ENCODE measurements at regions not wholly inside any gene's neighbourhood (a gene's known extent, or its start where the extent isn't known, plus 50 kb on each side); places are given as distances from the start of the nearest gene placed in this dataset.

DNA sequence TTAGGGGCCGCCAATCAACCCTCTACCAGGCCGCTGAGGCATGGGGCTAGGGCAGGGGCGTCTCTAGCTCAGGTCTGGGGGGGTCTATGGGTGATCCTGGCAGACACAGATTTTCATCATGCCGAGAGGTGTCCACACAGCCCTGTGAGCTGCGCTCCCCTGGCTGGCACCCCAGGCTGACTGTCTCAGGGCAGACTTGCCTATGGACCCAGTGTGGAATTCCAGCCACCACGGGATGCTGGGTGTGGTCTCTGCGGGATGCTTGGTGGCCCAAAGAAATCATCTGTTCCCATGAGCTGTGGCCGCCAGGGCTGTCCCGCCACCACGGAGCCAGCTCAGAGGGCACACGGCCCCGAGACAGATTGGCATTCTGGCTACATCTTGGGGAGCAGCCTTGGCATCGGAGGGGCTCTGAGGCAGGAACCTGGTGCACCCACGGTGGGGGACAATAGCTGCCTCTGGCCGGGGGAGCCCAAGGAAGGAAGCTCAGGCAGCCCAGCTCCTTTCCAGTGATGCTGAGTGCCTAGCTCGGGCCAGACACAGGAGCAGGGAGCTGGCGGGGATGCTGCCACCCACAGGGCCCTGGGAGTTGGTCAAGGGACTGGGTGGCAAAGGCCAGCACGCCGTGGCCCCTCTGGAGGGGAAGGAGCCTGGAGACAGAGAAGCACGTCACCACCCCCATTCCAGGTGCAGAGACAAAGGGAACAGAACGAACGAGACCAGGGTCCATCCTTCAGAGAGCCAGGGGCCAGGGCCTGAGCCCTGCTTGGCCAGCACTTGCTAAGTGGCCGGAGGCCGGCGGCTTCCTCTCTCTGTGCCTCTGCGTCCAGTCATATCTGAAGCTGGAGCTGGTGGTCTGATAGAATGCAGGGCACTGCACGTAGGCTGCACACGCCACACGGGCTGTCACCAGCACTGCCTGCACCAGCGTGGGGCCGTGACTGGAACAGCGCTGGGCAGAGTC lies 64.4 kb upstream of the FGF3 start:
- intact Hi-C loops (cut with DNase I, micrococcal nuclease) = loop anchor here in 1 of 2 donors (10.0 kb wide), 1 partner anchor 159 kb away; no protein-coding TSS in a partner anchor
- DNase-seq (no peak), ATAC-seq (no peak)

DNA sequence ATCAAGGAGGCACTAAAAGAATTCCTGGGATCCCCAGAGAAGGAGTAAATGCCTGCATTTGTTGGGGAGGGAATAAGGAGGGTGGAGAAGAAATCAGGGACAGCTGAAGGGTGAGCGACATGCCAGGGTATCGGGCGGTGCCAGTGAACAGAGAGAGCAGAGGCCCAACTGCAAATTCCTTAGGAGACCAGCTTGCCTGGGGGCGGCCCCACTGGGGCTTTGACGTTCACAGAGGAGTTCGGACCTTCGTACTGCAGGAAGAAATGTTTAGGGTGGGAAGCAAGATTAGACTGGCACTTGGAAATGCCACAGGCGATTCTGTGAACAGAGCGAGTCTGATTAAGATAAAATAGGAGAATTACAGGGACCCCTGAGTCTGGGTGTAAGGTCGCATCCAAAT lies 65.1 kb upstream of the FGF3 start:
- no peak for ATAC-seq
- no peak for DNase-seq
- intact Hi-C loops (cut with DNase I, micrococcal nuclease) = loop anchor here in 1 of 2 donors (10.0 kb wide), 1 partner anchor 159 kb away; no protein-coding TSS in a partner anchor

DNA sequence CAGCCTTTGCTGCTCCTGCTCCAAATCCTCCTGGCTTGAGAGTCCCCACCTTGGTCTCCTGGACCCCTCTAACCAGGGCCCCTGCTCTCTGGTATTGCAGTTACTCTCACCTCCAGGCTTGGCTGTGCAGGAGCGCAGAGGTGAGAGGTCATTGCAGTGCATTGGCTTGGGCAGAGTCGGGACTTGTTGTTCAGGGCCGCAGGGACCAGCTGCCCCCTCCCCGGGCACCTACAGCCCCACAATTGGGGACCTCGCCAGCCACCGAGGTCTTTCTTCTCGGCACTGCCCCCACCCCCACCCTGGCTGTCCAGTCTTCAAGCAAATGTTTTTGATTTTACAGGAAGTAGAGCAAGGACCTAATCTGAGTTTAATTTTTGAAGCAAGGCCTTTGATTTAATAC lies 65.5 kb upstream of the FGF3 start:
- no peak for DNase-seq
- intact Hi-C loops (cut with DNase I, micrococcal nuclease) = loop anchor here in 1 of 2 donors (10.0 kb wide), 1 partner anchor 160 kb away; no protein-coding TSS in a partner anchor
- no peak for ATAC-seq

DNA sequence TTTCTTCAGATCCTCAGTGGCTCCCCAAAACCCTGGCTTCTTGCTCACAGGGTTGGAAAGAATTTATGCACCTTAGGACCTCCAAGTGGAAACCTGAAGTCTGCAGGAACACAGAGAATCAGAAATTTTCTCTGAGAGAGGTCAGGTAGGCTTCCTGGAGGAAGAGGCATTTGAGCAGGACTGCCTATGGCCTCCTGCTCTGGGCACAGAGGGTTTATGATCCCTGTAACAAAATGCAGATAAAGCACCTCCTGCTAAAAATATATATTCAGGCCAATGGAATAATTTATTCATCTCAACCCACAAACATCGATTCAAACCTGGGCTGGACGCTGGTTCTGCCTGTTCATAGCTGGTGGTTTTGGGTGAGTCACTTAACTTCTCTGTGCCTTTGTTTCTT lies 68.1 kb upstream of the FGF3 start:
- intact Hi-C loops (cut with DNase I, micrococcal nuclease) = loop anchor here in 1 of 2 donors (10.0 kb wide), 1 partner anchor 163 kb away; no protein-coding TSS in a partner anchor
- DNase-seq (no peak), ATAC-seq (no peak)

DNA sequence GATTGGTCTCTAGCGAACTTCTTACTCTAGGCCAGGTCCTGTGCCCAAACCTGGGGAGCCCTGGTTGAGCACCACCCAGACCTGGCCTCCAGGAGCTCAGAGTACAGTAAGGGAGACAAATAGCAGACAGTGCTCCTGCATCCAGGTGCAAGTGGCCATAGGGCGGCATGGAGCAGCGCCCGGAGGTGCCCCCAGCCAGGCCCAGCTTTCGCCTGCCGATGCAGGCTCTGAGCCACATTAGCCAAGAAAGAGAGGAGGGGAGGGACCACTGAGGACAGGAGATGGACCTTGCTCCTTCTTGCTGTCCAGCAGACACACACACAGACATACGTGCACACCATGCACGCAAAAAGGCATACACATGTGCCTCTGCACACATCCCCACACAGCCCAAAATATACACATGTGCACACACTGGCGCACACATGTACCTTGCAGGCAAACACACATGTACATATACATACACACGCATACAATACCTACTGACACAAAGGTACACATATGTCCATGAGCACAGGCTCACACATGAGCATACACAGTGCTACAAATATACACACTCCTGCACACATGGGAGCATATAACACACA lies 68.7 kb upstream of the FGF3 start:
- intact Hi-C loops (cut with DNase I, micrococcal nuclease) = loop anchor here (2.0 to 10.0 kb wide), 2 partner anchors 163 to 201 kb away; no protein-coding TSS in a partner anchor
- ATAC-seq (no peak), DNase-seq (no peak)

DNA sequence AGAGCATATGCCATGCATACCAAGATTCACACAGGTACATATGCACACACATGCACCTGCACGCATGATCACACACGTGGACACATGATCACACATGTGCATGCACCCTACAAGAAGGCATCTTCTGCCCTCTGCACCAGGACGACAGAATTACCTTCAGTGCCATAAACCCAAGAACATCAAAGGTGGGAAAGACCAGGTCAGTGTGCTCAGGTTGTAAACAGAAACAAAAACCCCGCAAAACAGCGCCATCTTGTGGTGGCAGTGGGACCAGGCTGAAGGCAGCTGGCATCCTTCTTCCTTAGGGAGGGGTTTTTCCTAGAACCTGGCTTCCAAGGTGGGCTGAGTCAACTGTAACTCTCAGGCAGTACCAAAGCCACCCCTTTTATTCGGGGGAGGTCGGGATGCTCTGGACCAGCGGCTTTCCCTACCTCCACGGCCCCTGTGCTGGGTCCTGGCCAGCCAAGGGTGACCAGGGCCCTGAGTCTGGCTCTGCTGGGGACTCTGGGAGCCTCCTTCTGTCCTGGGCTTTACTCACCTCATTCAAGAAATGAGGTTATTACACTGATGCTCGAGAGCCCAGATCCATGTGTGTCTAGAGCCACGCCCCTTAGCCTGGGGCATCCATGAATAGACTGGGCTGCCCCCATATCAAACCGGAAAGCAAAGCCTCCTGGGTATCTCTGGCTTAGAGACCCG lies 69.4 kb upstream of the FGF3 start:
- DNase-seq (peak; percentile 61 to 86), ATAC-seq (peak; percentile 50)
- intact Hi-C loops (cut with DNase I, micrococcal nuclease) = loop anchor here (2.0 to 10.0 kb wide), 2 partner anchors 164 to 202 kb away; no protein-coding TSS in a partner anchor

DNA sequence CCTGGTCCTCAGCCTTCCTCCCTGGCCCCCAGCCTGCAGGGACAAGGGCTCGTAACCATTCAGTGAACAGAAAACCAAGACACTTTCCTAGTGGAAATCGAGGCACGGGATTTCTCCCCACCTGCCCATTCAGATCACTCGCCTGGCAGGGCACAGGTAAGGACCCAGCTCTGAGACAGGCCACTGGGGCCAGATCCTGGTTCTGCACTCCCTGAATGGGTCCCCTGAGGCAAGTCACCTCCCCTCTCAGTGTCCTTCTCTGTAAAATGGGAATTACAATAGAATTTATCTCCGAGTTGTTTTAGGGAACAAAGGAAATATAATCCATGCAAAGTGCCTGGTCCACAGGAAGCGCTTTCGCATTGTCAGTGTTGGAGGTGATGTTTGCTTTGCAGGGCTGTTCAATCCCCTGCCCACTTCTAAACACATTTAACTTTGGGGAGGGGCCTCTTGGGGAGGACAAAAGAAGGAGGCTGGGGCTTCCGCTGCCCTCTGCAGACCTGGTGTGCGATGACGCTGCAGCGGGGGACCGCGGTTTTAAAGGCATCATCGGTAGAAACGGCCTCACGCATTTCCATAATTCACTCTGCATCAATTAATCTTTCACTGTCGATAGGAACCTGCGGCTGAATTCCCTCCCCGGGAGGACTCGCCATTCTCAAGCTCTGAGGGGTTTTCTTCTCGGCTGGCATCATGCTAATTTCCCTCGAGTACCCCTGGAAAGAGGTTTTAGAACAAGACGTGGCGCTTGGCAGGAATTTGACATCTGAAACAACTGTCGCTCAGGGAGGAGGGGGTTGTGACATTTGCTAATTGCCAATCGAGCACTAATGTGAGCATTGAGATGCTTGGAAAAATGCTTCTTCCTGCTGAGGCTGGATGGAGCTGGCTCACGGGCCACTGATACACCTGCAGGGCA lies 70.4 kb upstream of the FGF3 start:
- no peak for ATAC-seq
- intact Hi-C loops (cut with DNase I, micrococcal nuclease) = loop anchor here (2.0 to 10.0 kb wide), 2 partner anchors 165 to 203 kb away; no protein-coding TSS in a partner anchor
- DNase-seq = no peak

DNA sequence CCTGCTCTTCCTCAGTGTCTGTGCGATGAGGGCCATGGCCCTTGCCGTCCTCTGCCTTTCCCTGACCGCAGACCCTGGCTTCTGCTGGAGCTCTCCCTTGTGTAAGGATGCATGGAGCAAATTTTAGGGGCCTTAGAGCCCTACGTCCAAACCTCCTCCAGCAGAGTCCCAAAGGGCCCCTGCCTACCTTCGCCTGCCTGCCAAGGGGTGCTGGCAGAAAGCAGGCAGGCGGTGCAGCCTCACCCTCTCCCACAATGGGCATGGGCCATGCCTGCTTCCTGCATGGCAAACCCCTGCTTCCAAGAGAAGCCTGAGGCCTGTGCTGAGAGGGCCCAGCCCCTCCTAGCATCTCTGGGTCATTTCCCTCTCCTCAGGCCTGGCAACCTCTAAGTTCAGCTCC lies 71.3 kb upstream of the FGF3 start:
- no peak for DNase-seq
- intact Hi-C loops (cut with DNase I, micrococcal nuclease) = no loop called here

DNA sequence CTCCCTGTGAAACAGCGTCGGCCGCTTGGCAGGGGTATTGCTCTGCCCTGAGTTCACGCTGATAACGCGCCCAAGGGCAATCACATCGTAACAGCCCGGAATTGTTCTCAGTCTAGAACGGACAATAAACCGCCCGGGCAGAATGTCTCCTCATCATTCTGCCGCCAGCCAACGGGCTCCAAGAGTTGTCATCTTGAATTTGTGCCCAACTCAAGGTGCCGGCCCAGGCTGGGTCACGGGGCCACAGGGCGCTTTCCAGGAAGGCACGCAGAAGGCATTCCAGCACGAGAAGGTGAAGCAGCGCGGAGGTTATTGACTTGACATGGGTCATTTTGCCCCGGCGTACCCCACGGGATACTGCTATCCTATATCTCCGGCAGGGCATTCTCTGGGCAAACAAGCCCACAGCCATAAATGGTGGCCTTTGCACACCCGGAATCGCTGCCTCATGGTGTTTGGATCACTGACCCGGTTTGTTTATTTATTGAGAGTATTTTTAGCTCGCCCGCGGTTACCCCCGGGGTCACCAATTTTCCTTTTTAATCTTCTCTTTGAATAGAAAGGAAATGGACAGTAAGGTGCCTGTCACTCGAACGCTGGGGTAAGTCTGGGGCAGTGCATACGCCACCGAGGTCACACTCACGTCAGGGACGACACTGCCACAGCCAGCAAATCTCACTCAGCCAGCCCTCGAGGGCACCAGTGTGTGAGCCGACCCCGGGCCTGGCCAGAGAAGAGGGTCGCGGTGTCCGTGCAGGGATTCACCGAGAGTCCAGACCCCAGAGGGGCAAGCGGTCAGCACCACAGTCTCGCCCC lies 72.4 kb upstream of the FGF3 start:
- ATAC-seq (peak; percentile 78), DNase-seq (peak; percentile 77 to 87)
- intact Hi-C loops (cut with DNase I, micrococcal nuclease) = no loop called here

More for the DNA sequence above, 71.3 kb upstream of the FGF3 start:
- no peak for ATAC-seq

DNA sequence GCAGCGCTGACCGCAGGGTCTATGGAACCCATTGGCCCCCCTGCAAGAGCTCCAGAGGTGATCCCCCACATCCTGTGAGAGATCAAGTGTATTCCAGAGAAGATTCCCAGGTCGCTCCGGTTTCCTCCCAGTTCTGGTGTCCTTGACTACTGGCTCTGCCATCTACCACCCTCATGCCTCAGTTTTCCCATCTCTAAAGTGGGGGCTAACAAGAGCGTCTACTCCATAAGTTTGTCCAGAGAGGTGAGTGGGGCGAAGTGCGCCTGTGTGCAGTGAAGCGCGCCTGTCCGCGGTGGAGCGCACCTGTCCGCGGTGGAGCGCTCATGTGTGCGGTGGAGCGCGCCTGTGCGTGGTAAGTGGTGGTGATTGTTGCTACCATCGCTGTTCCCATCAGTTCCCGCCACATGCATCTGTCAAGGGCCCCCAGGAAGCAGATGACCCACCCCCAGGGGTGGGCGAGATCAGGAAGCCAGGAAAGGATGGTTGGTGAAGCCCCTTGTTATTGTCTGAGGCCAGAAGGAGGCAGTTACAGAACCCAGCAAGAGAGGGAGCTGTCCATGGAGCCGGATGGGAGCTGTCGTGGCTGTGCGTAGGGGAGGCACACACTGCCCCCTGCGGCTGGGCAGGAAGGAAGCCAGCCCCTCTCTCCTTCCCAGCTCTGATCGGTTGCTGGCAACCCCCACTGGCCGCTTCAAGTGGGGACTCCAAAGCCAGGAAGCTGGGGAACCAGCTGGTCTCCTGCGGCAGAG lies 73.2 kb upstream of the FGF3 start:
- DNase-seq = no peak
- ATAC-seq = no peak
- intact Hi-C loops (cut with DNase I, micrococcal nuclease) = no loop called here

DNA sequence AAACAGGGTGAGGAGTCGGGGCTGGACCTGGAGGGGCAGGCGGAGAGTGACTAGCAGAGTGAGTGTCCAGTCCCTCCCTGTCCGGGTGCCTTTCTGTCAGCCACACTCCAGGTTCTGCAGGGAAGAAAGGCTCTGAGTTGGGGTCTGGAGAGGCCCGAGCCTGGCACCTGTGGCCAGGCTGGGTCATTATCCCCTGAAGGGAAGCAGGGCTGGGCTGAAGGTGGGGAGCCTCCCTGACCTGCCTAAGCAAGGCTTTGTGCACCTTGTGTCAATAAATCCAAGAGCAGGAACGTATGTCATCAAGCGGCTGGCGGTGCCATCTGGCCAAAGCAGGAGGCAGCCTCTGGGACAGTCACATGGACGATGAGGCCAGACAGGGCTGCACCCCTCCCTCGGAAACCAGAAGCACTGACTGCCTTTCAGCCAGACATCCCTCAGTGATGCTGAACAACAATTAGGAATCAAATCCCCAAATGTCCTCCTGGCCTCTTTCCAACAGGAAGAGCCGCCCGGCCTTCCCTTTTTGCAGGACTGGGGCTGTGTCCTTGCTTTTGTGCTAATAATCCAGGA lies 73.9 kb upstream of the FGF3 start:
- ATAC-seq (peak; percentile 74), DNase-seq (peak; percentile 80 to 84)
- intact Hi-C loops (cut with DNase I, micrococcal nuclease) = no loop called here

DNA sequence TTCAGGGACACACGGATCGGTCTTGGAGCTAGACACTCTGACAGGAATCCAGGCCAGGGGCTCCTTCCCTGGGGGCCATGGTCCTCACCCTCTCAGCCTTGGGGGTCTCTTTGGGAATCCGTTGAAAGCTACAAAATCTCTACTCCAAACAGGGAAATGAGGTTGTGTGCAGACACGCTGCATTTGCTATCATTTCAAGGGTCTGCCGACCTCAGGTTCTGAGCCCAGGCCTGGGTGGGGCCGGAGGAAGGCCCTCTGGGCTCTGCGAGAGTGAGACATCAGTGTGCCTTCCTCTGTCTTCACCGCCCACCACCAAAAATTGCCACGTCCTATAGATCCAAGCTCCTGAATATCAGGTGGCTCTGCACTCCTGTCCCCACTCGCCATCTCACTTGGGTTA lies 74.4 kb upstream of the FGF3 start:
- intact Hi-C loops (cut with DNase I, micrococcal nuclease) = no loop called here
- DNase-seq (no peak), ATAC-seq (no peak)

DNA sequence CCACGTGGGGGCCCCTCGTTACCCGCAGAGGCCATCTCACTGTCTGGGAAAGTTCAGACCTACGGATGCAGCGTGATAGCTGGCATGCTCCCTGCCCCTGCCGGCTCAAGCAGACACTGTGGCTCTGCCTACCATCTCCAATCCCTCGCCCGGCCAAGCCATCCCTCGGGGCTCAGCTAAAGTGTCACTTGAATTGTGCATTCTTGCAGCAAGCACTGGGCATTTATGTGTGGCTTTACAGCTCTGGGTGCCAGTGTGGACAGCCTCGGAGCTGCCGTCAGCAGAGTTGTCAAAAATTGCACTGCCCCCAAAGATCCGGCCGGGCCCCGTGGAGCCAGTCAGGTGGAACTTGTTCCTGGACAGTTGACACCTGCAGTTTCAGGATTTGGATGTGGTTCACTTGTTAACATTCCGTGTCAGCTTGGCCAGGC lies 75.0 kb upstream of the FGF3 start:
- ATAC-seq = no peak
- DNase-seq = no peak
- intact Hi-C loops (cut with DNase I, micrococcal nuclease) = no loop called here

DNA sequence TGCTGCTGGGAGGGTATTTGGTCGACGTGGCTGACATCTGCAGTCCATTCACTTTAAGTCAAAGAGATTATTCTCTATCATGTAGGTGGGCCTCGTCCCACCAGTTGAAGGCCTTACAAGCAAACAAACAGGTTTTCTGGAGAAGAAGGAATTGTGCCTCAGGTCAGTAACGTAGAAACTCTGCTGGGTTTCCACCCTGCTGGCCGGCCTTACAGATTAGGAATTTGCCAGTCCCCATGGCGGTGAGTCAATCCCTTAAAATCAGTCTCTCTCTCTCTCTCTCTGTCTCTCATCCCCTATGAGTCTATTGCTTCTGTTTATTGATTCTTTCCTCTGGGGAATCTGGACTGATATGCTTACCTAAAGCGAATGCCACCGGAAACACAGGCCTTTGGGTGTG lies 75.4 kb upstream of the FGF3 start:
- DNase-seq = no peak
- no peak for ATAC-seq
- intact Hi-C loops (cut with DNase I, micrococcal nuclease) = no loop called here

DNA sequence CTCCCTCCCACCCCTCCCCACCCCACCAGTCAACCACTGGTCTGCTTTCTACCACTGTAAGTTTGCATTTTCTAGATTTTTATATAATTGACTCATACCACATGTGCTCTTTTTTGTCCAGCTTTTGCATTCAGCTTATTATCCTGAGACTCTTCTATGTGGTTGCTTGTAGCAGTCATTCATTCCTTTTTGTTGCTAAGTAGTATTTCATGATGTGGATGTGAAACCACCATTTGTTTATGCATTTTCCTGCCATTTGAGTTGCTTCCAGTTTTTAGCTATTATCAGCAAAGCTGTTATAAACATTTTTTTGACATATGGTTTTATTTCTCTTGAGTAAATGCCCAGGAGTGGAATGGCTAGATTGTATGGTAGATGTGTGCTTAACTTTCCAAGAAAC lies 77.0 kb upstream of the FGF3 start:
- ATAC-seq (no peak), DNase-seq (no peak)
- intact Hi-C loops (cut with DNase I, micrococcal nuclease) = no loop called here

DNA sequence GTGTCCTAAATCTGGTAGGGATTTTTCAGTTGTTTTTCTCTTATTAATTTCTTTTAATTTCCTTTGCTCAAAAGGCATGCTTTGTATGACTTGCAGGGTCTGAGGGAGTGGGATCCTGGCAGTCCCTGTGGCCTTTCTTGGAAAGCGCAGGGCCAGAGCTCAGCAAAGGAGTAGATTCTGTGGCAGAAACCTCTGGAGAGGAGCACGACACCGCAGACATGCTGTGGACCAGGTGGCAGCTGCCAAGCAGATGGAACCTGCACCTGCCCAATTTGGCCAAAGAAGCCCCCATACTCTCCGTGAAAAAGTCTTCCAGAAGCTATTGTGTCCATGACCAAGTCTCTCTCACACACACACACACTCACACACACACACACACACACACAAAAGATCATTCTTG lies 78.9 kb upstream of the FGF3 start:
- intact Hi-C loops (cut with DNase I, micrococcal nuclease) = no loop called here
- no peak for DNase-seq

More for the DNA sequence above, 78.9 kb upstream of the FGF3 start:
- ATAC-seq = no peak
